HepG2 (cell line): ENCODE measurements at regions not wholly inside any gene's neighbourhood (a gene's known extent, or its start where the extent isn't known, plus 50 kb on each side); places are given as distances from the start of the nearest gene placed in this dataset.

Experiments used
- ATAC-seq: fragments of 200-7000 bp; cut with Tn5 transposase; 3 replicates; pipeline ENCODE4 v1.9.1; 2020; ENCODE audit warnings: mild to moderate bottlenecking, moderate library complexity
- BruUV-seq: library from RNA; stranded (reverse); fragments of 400-500 nt; replicated peaks from 2 replicates; lab custom pipeline; 2021; lab: Mats Ljungman, UMichigan
- CTCF ChIA-PET: fragments of 300-600 bp; formaldehyde crosslinking; extraction: SDS; loops from one replicate; lab custom pipeline; 2021; ENCODE audit warnings: low total read pairs, inconsistent platforms, low intra/inter-chr PET ratio; lab: Yijun Ruan, JAX
- POLR2A ChIA-PET: fragments of 350-600 bp; sonication (Branson Sonifier 250); formaldehyde crosslinking; loops from one replicate; lab custom pipeline; 2020; ENCODE audit warnings: antibody characterized with exemption, inconsistent platforms; lab: Yijun Ruan, JAX
- DNase-seq: peaks from one replicate; pipeline ENCODE4 v3.0.0-alpha.2; 2015; ENCODE audit warnings: low spot score
- FAIRE-seq: peaks from 3 replicates; lab custom pipeline; 2011; peaks lifted over from hg19 to GRCh38; lab: Jason Lieb, UNC
- H2AFZ ChIP-seq: one replicate; pipeline ENCODE4 v1.6.1; 2011; ENCODE audit warnings: low read length, inconsistent platforms
- H3K27ac ChIP-seq: fragments of 300-600 bp; 3 replicates; pipeline ENCODE4 v1.8.0; 2011; ENCODE audit warnings: mixed run types, mild to moderate bottlenecking, mixed read lengths, low read length, inconsistent platforms; ENCODE audit not compliant: insufficient read depth; ENCODE audit errors: extremely low read length
- H3K27me3 ChIP-seq, 2 experiments: fragments of 200-600 bp in 1 of 2; 2 replicates in 1 of 2; 3 replicates in 1 of 2; pipeline versions ENCODE4 v1.6.0 to v1.8.0; 2011; ENCODE audit warnings: low read length in 2 of 2, mild to moderate bottlenecking in 2 of 2, moderate library complexity in 2 of 2, inconsistent platforms in 1 of 2; ENCODE audit not compliant: insufficient read depth in 2 of 2, control insufficient read depth in 1 of 2
- H3K36me3 ChIP-seq, 2 experiments: fragments of 200-600 bp in 1 of 2; replicated peaks in 1 of 2; 2 replicates in 1 of 2; 3 replicates in 1 of 2; pipeline versions ENCODE4 v1.5.1 to v1.8.0; 2011; ENCODE audit warnings: low read length in 2 of 2, inconsistent platforms in 1 of 2; ENCODE audit not compliant: insufficient read depth in 2 of 2, control insufficient read depth in 1 of 2
- H3K4me1 ChIP-seq: 2 replicates; pipeline ENCODE4 v1.5.1; 2012; ENCODE audit warnings: low read length, inconsistent platforms; ENCODE audit not compliant: insufficient read depth
- H3K4me2 ChIP-seq: 2 replicates; pipeline ENCODE4 v1.6.0; 2011; ENCODE audit warnings: low read depth, low read length, inconsistent platforms
- H3K4me3 ChIP-seq, 3 experiments: fragments of 200-600 bp in 1 of 3; sonication (generic), shearing (Covaris generic) in 1 of 3; replicated peaks in 1 of 3; 2 replicates each; pipeline ENCODE4 v1.5.1; 2011 to 2016; ENCODE audit warnings: low read length in 3 of 3, inconsistent platforms in 2 of 3, low read depth in 2 of 3, mild to moderate bottlenecking in 2 of 3, control low read depth in 1 of 3, mixed read lengths in 1 of 3; ENCODE audit not compliant: insufficient read depth in 1 of 3
- H3K79me2 ChIP-seq: one replicate; pipeline ENCODE4 v1.6.1; 2011; ENCODE audit warnings: low read length, inconsistent platforms; ENCODE audit not compliant: insufficient read depth
- H3K9ac ChIP-seq: 2 replicates; pipeline ENCODE4 v1.6.0; 2011; ENCODE audit warnings: mild to moderate bottlenecking, low read depth, low read length, inconsistent platforms; ENCODE audit not compliant: insufficient read depth
- H3K9me3 ChIP-seq: 2 replicates; pipeline ENCODE4 v1.5.1; 2012; ENCODE audit warnings: mild to moderate bottlenecking, low read length
- H4K20me1 ChIP-seq: 2 replicates; pipeline ENCODE4 v1.6.0; 2011; ENCODE audit warnings: inconsistent platforms, mild to moderate bottlenecking, low read length, moderate library complexity; ENCODE audit not compliant: insufficient read depth
- ZNF17 ChIP-seq: sonication (generic); formaldehyde crosslinking; IDR thresholded peaks from 2 replicates; pipeline ENCODE4 v1.5.0; 2020; ENCODE audit warnings: mild to moderate bottlenecking, missing genetic modification reagents
- WGBS: methylation state at CpG from one replicate; pipeline ENCODE4 v1.1.6; 2017; ENCODE audit warnings: low lambda C conversion rate; 5-methylcytosine and 5-hydroxymethylcytosine counted together
- in situ Hi-C: cut with HindIII; loops from 2 replicates; pipeline ENCODE4 v1.10.0; 2017; ENCODE audit warnings: low pct_unique_long_range_greater_than_20kb; ENCODE audit not compliant: extremely low pct_ligation_motif_present
- intact Hi-C: fragments of 100-400 bp; cut with micrococcal nuclease; formaldehyde crosslinking; loops from one replicate; pipeline ENCODE4 v1.10.0; 2022; ENCODE audit not compliant: unreplicated experiment
- TF ChIP-seq, protein P1 (sequence below): sonication (generic); formaldehyde crosslinking; IDR thresholded peaks from one replicate; pipeline ENCODE4 v1.5.1; 2020; ENCODE audit warnings: mild to moderate bottlenecking, missing genetic modification reagents; ENCODE audit errors: not compliant biosample characterization
- TF ChIP-seq, protein P2 (sequence below): sonication (generic); formaldehyde crosslinking; IDR thresholded peaks from 2 replicates; pipeline ENCODE4 v1.4.0; 2020; ENCODE audit warnings: mild to moderate bottlenecking, missing genetic modification reagents, borderline replicate concordance

DNA sequence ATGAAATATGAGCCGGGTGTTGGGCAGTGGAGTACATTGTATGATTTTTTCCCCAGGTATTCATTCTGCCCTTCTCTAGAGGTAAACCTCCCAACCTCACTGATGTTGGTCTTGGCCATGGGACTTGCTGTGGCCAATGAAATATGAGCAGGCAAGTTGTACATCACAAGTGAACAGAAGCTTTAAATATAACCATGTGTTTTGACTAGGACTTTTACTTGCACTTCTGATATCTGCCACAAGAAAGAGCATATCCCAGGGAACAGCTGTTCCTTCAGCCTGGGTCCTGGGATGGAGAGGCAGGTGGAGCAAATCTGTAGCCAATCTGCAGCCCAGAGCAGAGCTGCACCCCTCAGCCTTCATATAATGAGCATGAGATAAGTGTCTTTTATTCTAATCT, 109.8 kb upstream of the PALS2 start (continued):
- TF ChIP-seq, protein P1, sequence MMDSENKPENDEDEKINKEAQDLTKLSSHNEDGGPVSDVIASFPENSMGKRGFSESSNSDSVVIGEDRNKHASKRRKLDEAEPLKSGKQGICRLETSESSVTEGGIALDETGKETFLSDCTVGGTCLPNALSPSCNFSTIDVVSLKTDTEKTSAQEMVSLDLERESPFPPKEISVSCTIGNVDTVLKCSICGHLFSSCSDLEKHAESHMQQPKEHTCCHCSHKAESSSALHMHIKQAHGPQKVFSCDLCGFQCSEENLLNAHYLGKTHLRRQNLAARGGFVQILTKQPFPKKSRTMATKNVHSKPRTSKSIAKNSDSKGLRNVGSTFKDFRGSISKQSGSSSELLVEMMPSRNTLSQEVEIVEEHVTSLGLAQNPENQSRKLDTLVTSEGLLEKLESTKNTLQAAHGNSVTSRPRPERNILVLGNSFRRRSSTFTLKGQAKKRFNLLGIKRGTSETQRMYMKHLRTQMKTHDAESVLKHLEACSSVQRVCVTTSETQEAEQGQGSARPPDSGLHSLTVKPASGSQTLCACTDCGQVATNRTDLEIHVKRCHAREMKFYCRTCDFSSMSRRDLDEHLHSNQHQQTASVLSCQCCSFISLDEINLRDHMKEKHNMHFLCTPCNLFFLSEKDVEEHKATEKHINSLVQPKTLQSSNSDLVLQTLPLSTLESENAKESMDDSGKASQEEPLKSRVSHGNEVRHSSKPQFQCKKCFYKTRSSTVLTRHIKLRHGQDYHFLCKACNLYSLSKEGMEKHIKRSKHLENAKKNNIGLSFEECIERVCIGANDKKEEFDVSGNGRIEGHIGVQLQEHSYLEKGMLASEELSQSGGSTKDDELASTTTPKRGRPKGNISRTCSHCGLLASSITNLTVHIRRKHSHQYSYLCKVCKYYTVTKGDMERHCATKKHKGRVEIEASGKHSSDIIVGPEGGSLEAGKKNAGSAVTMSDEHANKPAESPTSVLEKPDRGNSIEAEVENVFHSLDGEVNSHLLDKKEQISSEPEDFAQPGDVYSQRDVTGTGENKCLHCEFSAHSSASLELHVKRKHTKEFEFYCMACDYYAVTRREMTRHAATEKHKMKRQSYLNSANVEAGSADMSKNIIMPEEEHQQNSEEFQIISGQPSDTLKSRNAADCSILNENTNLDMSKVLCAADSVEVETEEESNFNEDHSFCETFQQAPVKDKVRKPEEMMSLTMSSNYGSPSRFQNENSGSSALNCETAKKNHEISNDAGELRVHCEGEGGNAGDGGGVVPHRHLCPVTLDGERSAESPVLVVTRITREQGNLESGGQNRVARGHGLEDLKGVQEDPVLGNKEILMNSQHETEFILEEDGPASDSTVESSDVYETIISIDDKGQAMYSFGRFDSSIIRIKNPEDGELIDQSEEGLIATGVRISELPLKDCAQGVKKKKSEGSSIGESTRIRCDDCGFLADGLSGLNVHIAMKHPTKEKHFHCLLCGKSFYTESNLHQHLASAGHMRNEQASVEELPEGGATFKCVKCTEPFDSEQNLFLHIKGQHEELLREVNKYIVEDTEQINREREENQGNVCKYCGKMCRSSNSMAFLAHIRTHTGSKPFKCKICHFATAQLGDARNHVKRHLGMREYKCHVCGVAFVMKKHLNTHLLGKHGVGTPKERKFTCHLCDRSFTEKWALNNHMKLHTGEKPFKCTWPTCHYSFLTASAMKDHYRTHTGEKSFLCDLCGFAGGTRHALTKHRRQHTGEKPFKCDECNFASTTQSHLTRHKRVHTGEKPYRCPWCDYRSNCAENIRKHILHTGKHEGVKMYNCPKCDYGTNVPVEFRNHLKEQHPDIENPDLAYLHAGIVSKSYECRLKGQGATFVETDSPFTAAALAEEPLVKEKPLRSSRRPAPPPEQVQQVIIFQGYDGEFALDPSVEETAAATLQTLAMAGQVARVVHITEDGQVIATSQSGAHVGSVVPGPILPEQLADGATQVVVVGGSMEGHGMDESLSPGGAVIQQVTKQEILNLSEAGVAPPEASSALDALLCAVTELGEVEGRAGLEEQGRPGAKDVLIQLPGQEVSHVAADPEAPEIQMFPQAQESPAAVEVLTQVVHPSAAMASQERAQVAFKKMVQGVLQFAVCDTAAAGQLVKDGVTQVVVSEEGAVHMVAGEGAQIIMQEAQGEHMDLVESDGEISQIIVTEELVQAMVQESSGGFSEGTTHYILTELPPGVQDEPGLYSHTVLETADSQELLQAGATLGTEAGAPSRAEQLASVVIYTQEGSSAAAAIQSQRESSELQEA (CRISPR knock-in tag): no peak

DNA sequence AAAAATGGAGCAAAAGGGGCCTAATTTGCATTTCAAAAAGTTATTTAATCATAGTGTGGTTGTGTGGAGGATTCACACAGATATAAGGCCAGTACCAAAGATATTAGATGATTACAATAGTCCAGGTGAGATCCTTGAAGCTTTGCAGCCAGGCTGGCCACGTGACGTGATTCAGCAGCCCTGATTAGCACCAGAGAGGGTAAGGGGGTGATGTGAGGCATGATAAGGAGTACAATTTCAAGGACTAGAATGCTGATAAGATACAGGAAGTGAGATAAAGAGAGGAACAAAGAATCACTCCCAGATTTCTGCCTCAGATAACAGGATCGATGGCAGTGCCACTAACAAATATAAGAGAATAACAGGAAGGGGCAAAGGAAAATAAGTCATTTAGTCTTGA, 108.4 kb upstream of the PALS2 start:
- intact Hi-C loops (loop anchor here (10.0 kb wide), 1 partner anchor 200 kb away; no protein-coding TSS in a partner anchor), in situ Hi-C loops (no loop called here)
- Histone ChIP-seq H3K9me3 (no peaks in the 10 kb centered on the region), H3K4me3 (no peak overlapping the region), H3K4me2 (no peak overlapping the region), H2AFZ (no peak overlapping the region), H4K20me1 (no peaks in the 10 kb centered on the region), H3K4me1 (peaks cover 13% of the 10 kb centered on the region), H3K27ac (no peak overlapping the region), H3K36me3 (no peaks in the 10 kb centered on the region), H3K79me2 (no peaks in the 10 kb centered on the region), H3K9ac (no peak overlapping the region), H3K27me3 (no peaks in the 10 kb centered on the region)
- CTCF ChIA-PET: no interaction called here
- ATAC-seq (no peak), DNase-seq (no peak), FAIRE-seq (no peak)
- POLR2A ChIA-PET: no interaction called here
- WGBS: 29% methylated on average over 3 of the region's 3 CpGs
- TF ChIP-seq, protein P2, sequence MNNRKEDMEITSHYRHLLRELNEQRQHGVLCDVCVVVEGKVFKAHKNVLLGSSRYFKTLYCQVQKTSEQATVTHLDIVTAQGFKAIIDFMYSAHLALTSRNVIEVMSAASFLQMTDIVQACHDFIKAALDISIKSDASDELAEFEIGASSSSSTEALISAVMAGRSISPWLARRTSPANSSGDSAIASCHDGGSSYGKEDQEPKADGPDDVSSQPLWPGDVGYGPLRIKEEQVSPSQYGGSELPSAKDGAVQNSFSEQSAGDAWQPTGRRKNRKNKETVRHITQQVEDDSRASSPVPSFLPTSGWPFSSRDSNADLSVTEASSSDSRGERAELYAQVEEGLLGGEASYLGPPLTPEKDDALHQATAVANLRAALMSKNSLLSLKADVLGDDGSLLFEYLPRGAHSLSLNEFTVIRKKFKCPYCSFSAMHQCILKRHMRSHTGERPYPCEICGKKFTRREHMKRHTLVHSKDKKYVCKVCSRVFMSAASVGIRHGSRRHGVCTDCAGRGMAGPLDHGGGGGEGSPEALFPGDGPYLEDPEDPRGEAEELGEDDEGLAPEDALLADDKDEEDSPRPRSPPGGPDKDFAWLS (CRISPR knock-in tag): no peak
- no peak for TF ChIP-seq ZNF17 (CRISPR knock-in tag)
- no TSS peak for BruUV-seq
